ENCODE measurements at regions not wholly inside any gene's neighbourhood (a gene's known extent, or its start where the extent isn't known, plus 50 kb on each side); places are given as distances from the start of the nearest gene placed in this dataset.
"Not testable (repeated sequence)": the region's sequence is repeated elsewhere in the genome, so short reads cannot be mapped to it uniquely, and the experiment has no call there.

DNA sequence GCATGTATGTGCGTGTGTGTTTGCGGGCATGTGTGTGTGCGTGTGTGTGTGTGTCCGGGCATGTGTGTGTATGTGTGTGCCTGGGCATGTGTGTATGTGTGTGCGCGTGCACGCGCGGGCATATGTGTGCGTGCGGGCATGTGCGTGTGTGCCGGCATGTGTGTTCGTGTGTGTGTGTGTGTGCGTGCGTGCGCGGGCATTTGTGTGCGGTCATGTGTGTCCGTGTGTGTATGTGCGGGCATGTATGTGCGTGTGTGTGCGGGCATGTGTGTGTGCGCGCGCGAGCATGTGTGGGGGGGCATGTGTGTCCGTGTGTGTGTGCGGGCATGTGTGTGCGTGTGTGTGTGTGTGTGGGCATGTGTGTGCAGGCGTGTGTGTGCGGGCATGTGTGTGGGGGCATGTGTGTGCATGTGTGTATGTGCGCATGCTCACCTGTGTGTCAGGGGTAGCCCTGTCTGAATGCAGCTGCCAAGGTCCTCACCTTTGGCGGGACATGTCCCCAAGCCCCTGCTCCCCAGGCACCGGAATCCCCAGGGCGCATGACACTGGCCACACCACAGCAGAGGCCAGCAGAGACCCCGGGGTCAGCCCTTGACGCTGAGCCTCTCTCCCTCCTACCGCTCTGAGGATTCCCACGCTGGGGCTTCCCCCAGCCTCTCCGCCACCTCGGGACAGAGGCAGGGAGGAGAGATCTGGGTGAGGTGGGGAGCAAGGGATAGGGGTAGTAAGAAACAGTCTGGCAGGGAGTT, 109.5 kb upstream of the NCOR2 start:
- in situ Hi-C loops (cut with HindIII; ENCODE audit: low sequenced_read_pairs), result no loop called here

DNA sequence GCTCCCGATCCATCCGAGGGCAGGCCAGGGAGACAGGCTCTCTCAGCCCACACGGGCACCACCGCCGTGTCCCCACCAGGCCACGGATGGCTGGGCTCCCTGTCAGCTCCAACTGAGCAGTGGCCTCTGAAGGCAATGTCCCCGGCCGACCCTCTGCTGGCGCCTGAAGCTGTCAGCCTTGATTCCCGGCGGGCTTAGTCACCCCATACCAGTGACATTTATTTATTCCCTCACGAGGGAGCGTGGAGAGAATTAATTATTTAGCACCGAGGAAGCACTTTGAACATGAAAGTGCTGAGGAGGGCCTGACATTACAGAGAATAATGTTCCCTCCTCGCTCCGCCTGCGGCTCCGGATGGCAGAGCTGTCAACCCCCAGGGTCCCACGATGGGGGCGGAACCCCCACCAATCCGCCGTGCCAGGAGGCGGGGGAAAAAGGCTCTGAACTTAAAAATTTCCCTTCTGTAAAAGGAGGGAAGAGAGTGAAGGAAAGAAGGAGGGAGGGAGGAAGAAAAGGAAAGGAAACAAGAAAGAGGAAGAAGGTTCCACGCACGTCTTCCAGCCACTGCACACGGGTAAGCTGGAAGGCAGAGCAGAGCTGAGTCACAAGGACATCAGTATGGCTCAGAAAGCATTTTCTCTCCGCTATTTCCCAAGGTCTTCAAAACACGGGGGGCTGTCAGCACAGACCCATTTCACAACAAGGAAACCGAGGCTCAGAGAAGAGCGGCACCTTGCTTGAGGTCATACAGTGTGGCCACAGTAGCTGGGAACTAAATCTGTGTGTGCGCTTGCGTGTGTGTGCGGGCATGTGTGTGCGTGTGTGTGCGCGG, 108.7 kb upstream of the NCOR2 start:
- in situ Hi-C loops (cut with HindIII; ENCODE audit: low sequenced_read_pairs), result no loop called here

DNA sequence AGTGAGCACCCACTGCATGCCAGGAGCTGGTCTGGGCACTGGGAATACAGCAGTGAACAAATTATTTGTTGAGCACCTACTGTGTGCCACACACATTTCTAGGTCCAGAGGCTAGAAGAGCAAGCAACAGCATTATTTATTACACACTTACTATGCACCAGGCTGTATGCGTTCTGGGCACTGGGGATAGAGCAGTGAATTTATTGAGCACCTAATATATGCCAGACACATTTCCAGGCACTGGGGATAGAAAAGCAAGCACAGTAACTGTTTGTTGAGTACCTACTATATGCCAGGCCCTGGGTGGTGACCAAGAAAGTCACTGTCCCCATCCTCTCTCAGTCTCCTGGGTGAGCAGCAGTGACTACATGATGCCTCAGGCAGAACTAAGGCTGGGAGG, 107.5 kb upstream of the NCOR2 start:
- in situ Hi-C loops (cut with HindIII; ENCODE audit: low sequenced_read_pairs), result no loop called here

DNA sequence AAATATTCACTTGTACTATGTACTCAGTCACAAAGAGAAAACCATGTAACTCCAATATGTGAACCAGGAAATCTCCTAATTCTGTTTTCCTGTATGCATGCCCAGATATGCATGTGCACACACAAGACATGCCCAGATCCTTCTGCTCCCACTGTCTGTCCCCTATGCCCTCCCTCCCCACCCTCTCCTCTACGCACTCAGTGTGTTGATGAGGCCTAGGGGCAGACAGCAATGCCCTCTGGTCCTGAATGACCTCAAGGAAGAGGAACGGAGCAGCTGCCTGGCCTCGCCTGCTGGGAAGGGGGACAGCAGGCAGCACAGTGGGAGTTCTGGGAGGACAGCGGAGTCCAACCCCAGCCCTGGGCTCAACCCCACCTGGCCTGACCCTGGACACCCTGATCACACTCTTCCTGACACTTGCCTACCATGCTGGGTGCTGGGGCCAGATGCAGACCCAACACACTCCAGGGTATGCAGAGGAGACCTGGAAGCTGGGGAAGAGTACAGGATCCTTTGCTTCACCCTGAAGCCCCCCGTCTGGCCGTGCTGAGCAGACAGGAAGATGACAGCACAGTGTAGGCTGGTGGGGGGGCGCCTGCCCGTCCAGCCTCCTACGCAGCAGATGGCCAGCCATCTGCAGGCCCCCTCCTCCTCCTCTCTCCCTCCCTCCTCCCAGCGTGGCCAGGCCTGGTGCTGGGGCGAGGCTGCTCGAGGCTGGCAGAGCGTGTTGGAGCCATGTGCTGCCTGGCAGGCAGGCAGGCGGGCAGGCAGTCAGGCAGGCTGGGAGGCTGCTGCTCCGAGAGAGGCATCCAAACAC, 106.6 kb upstream of the NCOR2 start:
- in situ Hi-C loops (cut with HindIII; ENCODE audit: low sequenced_read_pairs), result no loop called here

DNA sequence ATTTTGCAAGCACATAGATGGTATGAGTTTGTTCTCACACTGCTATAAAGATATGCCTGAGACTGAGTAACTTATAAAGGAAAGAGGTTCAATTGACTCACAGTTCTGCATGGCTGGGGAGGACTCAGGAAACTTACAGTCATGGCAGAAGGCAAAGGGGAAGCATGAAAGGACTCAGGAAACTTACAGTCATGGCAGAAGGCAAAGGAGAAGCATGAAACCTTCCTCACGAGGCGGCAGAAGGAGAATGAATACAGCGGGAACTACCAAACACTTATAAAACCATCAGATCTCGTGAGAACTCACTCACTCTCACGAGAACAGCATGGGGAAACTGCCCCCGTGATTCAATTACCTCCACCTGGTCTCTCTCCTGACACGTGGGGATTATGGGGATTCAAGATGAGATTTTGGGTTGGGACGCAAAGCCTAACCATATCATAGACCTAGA, 101.9 kb upstream of the NCOR2 start:
- in situ Hi-C loops (cut with HindIII; ENCODE audit: low sequenced_read_pairs), result not testable (repeated sequence)

DNA sequence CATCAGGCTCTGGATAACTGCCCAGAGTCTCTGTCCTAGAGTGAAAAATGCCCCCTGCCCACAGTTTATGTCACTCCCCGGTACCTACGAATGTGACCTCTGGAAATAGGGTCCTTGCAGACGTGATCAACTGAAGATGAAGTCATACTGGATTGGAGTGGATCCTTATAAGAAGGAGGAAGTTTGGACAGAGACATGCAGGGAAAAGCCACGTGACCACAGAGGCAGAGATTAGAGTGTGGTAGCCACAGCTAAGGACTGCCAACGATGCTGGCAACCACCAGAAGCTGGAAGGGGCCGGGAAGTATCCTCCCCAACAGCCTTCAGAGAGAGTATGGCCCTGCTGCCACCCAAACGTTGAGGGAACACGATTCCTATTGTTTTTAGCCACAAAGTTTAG, 101.2 kb upstream of the NCOR2 start:
- in situ Hi-C loops (cut with HindIII; ENCODE audit: low sequenced_read_pairs), result no loop called here

DNA sequence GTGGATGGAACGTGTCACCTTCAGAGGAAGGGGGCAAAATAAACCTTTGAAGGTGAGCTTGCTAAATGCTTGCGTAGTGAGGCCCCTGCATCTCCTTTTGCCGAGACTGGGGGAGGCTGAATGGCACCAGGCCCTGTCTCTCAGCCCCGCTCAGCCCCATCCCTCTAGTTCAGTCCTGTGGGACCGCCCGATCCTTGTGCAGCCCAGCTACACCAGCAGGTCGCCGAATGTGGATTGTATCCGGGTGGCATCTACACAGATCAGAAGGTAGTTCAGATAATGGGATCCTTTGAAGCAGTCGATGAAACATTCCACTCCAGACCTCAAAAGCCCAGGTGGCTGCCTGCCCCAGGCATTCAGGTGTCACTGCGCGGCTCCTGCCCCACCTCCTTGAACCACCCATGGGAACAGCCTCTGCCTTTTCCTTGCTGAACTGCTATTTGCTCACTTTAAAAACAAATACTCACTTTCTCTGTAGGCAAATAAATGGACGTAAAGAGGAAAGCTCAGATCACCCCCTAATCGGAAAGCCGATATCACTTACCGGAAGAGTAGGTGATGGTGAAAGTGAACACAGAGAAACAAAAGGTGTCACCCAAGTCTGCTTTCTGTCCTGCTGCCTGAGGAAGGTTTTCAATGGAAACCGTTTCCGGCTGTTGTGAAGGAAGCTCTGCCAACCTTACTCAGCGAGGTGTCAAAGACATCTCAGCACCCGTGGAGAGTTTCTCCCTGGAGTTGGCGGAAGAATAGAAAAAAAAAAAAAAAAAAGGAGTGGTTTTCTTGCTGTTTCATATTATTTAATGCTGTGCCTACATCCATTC, 100.3 kb upstream of the NCOR2 start:
- in situ Hi-C loops (cut with HindIII; ENCODE audit: low sequenced_read_pairs), result no loop called here

DNA sequence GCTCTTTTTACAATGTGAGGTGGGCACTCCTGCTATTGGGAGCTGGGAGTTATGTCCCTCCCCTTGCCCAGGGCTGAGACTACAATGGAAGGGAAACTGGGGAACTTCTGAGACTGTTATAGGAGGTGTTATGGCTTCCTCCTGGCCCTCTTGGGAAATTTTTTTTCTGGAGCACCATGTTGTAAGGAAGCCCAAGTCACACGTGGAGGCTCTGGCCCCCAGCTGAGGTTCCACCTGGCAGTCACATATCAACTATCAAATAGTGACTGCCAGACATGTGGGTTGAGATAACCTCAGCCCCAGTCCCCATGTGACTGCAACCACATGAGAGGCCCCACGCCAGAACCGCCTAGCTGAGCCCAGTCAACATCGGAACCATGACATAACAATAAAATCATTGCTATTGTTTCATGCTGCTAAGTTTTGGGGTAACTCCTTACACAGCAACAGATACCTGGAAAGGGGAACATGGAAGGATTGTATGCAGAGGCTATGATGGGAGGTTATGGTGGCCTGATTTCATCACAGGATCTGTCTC, 99.4 kb upstream of the NCOR2 start:
- in situ Hi-C loops (cut with HindIII; ENCODE audit: low sequenced_read_pairs), result no loop called here

DNA sequence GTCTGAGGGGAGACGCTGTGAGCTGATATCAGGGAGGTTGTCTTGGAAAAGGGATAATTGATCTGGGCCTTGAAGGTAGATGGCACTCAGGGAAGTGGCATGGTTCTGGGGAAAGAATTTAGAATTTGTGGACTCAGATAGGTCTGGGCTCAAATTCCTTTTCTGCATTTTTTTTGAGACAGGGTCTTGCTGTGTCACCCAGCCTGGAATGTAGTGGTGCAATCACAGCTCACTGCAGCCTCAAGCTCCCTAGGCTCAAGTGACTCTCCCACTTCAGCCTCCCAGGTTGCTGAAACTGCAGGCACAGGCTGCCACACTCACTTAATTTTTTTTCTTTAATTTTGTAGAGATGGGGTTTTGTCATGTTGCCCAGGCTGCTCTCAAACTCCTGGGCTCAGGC, 98.1 kb upstream of the NCOR2 start:
- in situ Hi-C loops (cut with HindIII; ENCODE audit: low sequenced_read_pairs), result no loop called here

DNA sequence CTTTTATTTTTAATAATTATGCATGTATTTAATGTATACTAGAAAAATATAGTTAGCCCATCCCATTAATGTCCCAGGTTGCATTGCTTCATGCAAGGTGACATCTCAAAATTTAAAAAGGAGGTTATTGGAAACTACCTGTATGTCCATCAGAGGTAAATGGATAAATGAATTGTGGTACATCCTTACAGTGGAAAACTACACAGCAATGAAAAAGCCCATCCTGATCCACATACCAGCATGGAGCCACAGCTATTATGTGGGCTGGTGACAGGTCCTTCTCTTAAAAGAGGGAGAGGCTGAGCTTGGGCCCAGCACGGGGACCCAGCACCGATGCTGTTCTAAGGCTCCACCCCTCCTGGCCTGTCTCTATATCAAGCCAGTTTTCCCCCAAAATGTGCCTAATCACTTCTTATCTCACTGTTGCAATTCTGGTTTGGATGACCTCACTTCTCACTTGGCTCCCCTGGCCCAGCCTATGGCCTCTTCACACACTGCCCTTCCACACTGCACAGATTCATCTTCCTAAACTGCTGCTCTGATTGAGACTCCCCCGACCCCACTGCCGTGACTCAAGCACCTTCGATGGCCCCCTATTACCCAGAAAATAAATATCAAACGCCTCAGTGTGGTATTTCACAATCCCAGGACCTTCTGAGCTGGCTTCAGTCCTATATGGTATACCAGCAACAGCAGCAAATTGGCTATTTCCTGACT, 97.1 kb upstream of the NCOR2 start:
- in situ Hi-C loops (cut with HindIII; ENCODE audit: low sequenced_read_pairs), result no loop called here

DNA sequence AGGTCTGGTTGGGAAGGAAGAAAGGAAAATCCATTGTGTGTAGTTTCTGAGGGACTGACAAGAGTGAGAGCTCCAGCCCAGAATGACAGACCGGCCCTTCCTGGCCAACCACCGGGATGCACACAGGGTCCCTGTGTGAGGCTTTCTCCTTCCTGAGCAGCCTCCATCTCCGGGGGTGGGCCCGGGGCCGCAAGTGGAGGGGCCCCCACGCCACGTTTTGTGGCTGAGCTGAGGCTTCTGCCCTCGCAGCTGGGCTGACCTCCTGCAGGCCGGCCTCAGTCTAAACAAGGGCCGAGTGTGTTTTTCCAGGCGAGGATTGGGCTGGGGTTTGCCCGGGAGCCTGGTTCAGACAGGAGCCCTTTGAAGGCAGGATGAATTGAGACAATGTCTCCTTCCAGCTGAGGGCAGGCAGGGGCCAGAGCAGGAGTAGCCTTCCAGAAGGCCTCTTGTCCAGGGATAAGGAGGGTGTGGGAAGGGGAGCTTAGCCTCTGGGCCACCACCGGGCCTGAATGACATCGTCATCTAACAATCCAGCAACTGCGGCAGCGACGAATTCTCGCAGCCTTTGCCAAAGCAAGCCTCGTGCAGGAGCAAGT, 96.5 kb upstream of the NCOR2 start:
- in situ Hi-C loops (cut with HindIII; ENCODE audit: low sequenced_read_pairs), result no loop called here

DNA sequence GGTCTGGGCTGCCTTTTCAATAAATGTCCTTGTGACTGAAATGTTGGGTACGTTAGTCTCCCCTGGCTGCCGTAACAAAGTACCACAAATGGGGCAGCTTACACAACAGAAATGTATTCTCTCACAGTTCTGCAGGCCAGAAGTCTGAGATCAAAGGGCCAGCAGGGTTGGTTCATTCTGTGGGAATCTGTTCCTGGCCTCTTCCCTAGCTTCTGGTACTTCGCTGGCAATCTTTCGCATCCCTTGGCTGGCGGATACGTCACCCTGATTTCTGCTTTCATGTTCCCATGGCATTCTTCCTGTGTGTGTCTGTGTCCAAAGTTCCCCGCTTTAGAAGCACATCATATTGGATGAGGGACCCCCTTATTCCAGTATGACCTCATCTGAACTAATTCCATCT, 95.8 kb upstream of the NCOR2 start:
- in situ Hi-C loops (cut with HindIII; ENCODE audit: low sequenced_read_pairs), result no loop called here

DNA sequence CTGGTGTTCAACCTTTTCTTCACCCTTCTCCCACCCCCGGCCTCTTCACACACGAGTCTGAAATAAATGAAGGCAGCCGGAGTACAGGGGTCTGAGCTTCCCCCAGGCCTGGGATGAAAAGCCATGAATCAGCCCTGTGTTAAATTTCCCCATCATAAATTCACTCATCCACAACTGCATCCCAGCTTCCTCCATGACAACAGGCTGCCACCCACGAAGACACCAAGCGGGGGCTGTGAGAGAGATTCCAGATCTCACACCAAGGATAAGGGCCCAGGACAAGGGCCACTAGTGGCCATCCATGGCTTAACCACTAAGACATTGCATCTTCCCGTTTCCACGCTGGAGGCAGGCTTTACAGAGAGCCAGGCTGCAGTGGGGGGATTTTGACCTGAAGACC, 93.9 kb upstream of the NCOR2 start:
- in situ Hi-C loops (cut with HindIII; ENCODE audit: low sequenced_read_pairs), result no loop called here

DNA sequence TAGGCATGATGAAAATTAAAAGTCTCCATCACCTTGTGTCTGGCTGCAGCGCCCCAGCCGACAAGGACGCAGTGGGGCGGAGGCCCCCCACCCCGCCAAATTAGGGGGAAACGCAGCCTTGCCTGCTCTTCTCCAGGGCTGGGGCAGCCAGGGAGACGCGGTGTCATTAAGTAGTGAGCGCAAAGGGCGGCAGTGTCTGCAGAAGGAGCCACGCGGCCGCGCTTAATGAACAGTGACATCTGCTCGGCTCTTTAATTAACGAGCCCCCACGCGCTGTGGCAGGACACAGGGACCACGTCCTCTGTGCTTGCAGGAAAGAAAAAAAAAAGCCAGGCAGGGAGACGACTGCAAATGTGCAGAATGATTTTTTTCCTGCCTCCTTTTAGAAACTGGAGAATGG, 93.4 kb upstream of the NCOR2 start:
- in situ Hi-C loops (cut with HindIII; ENCODE audit: low sequenced_read_pairs), result no loop called here

DNA sequence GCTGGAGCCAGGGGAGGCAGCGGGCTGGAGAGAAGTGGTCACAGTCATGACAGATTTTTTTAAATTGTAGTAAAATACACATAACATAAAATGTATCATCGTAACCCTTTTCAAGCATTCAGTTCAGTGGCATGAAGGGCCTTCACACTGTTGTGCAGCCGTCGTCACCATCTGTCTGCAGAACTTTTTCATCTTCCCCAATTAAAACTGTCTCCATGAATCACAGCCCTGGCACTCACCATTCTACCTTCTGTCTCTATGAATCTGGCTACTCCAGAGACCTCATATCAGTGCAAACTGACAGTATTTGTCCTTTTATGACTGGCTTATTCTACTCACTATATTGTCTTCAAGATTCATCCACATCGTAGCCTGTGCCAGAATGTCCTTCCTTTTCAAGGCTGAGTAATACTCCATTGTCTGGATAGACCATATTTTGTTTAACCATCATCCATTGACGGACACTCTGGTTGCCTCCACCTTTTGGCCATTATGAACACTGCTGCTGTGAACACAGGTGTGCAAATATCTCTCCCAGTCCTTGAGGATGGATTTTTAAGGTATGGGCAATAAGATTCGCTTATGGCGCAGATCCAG, 91.5 kb upstream of the NCOR2 start:
- in situ Hi-C loops (cut with HindIII; ENCODE audit: low sequenced_read_pairs), result no loop called here

DNA sequence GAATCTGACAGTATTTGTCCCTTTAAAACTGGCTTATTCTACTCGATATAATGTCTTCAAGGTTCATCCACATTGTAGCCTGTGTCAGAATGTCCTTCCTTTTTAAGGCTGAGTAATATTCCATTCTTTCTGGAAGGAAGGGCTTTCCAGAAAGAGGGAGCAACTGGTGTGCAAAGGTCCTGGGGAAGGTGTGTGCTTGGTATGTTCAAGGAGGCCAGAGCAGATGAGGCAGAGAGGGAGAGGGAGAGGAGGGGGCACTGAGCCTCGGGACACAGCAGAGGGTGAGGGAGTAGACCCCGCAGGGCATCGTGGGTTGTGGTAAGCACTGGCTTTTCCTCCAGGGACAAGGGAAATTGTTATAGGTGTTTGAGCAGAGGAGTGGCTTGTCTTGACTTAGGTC, 90.9 kb upstream of the NCOR2 start:
- in situ Hi-C loops (cut with HindIII; ENCODE audit: low sequenced_read_pairs), result no loop called here

DNA sequence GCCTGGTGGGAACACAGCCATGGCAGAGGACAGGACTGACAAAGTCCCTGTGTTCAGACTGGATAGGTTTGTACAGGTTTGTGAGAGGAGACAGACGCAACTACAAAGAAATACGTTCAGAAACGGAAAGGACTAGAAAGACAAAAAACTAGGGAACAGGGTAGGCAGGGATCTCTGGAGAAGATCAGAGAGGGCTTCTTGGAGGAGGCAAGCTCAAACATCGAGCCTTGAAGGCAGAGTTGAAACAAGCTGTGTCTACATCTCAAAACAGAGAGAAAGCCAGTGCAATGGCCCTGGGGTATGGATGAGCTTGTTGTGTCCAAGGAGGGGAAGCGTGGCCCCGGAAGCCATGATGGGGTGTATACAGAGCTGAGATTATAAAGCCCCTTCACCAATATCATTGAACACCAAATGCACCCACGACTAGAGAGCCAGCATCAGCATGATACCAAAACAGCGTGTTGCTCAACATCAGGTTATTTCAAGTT, 89.6 kb upstream of the NCOR2 start:
- in situ Hi-C loops (cut with HindIII; ENCODE audit: low sequenced_read_pairs), result no loop called here

DNA sequence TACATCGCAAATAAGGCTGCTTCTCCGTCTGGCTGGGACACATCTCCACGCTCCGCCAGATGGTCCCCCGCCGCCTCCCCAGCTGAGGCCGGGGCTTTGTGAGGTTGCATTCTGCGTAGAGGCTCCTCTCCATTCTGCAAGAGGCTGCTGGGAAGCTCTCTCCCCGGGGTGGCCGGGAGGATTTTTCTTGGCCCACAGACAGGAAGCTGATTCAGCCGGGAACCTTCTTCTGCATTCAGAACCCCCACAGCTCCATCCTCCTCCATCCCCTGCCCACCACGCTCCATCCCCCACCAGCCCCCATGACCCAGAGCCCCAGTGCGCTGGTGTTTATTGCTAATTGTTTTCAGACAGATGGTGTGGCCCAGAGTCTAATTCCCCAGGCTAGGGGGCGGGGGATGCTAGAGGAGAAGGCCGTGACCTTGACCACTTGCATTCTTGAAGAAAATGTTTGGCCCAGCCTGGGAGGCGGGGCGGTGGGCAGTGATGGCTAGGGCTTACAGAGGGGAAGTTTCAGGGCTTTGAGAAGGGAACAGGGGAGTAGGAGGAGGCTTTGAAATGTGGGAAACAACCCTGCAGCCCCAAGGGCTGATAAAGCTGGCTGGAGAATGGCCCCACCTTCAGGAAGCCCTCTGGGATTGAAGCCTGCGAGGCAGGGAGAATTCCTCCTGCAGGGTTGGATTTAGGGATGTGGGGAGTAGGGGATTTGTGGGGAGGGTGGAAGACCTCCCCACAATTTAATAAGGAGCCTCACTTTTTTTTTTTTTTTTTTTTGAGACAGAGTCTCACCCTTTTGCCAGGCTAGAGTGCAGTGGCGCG, 88.5 kb upstream of the NCOR2 start:
- in situ Hi-C loops (cut with HindIII; ENCODE audit: low sequenced_read_pairs), result no loop called here
